Nephron progenitor cell (in vitro differentiated cells): ENCODE measurements at regions not wholly inside any gene's neighbourhood (a gene's known extent, or its start where the extent isn't known, plus 50 kb on each side); places are given as distances from the start of the nearest gene placed in this dataset.

Experiments used
- DNase-seq: peaks from one replicate; pipeline ENCODE4 v3.0.0; 2021
- H3K27ac Mint-ChIP-seq: 2 replicates; pipeline ENCODE4 v1.8.0; 2021; ENCODE audit warnings: mild to moderate bottlenecking, moderate library complexity, mixed read lengths
- H3K27me3 Mint-ChIP-seq: 2 replicates; pipeline ENCODE4 v1.8.0; 2021; ENCODE audit warnings: mild to moderate bottlenecking, low read depth, mixed read lengths; ENCODE audit not compliant: poor library complexity
- H3K36me3 Mint-ChIP-seq: 2 replicates; pipeline ENCODE4 v1.8.0; 2021; ENCODE audit warnings: low read depth, mixed read lengths
- H3K4me1 Mint-ChIP-seq: 2 replicates; pipeline ENCODE4 v1.8.0; 2021; ENCODE audit warnings: mixed read lengths
- H3K4me3 Mint-ChIP-seq: 2 replicates; pipeline ENCODE4 v1.8.0; 2021; ENCODE audit warnings: mild to moderate bottlenecking, moderate library complexity, mixed read lengths
- H3K9me3 Mint-ChIP-seq: 2 replicates; pipeline ENCODE4 v1.8.0; 2021; ENCODE audit warnings: mild to moderate bottlenecking, moderate library complexity, mixed read lengths
- TF ChIP-seq, protein P1 (sequence below): fragments of 200-600 bp; sonication (generic); IDR thresholded peaks from 2 replicates; pipeline ENCODE4 v1.5.0; 2021; ENCODE audit warnings: antibody characterized with exemption

- no peaks in the 10 kb centered on the region for H3K36me3 Mint-ChIP-seq
- H3K4me1 Mint-ChIP-seq, result peaks cover 27% of the 10 kb centered on the region
- no peak overlapping the region for H3K4me3 Mint-ChIP-seq
- TF ChIP-seq, protein P1, sequence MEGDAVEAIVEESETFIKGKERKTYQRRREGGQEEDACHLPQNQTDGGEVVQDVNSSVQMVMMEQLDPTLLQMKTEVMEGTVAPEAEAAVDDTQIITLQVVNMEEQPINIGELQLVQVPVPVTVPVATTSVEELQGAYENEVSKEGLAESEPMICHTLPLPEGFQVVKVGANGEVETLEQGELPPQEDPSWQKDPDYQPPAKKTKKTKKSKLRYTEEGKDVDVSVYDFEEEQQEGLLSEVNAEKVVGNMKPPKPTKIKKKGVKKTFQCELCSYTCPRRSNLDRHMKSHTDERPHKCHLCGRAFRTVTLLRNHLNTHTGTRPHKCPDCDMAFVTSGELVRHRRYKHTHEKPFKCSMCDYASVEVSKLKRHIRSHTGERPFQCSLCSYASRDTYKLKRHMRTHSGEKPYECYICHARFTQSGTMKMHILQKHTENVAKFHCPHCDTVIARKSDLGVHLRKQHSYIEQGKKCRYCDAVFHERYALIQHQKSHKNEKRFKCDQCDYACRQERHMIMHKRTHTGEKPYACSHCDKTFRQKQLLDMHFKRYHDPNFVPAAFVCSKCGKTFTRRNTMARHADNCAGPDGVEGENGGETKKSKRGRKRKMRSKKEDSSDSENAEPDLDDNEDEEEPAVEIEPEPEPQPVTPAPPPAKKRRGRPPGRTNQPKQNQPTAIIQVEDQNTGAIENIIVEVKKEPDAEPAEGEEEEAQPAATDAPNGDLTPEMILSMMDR, result no peak
- peaks cover 15% of the 10 kb centered on the region for H3K9me3 Mint-ChIP-seq
- H3K27ac Mint-ChIP-seq, result no peak overlapping the region
- H3K27me3 Mint-ChIP-seq, result peaks cover 5% of the 10 kb centered on the region
- DNase-seq, result no peak
Measured at GRCh38 chr3:78351334-78351733, 1311.4 kb downstream of the ROBO2 start.

DNA sequence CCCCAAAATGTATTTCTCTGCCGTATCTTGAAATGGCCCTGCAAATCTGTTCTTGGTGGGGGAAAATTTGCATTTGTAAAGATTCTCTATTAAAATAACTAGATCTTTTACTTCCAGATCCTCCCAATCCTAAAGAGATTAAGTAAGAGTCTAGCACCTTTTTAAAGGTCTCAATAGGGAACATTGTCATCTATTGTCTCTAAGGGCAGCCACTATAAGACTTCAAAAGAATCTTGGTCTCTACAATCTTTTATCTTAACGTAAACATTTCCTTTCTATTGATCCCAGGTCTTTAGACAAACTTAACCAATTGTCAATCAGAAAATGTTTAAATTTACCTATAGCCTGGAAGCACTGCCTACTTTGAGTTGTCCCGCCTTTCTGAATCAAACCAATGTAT is 1313.3 kb downstream of the ROBO2 start:
- no peaks in the 10 kb centered on the region for H3K36me3 Mint-ChIP-seq
- no peak overlapping the region for H3K27ac Mint-ChIP-seq
- no peak overlapping the region for H3K4me3 Mint-ChIP-seq
- peaks cover 27% of the 10 kb centered on the region for H3K4me1 Mint-ChIP-seq
- H3K27me3 Mint-ChIP-seq, result peaks cover 5% of the 10 kb centered on the region
- no peak for DNase-seq
- peaks cover 15% of the 10 kb centered on the region for H3K9me3 Mint-ChIP-seq
- TF ChIP-seq, protein P1, result no peak

DNA sequence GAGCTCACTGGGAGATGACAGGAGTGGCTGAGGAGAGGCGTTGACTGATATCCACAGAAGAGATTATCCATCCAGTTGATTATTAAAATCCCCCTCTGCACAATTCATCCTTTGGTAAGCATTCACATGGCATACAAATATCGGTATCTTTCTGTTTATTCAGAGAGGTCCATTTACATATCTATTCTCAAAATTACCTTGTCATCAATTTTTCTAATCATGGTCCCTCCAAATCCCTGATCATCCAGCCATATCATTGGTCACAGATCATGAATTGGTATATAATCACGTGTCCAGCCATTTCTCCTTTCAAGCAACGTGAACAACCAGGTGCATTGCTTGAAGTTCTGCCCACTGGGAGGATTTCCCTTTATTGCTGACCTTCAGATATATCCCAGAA is 1321.0 kb downstream of the ROBO2 start:
- Mint-ChIP-seq H3K27ac (no peak overlapping the region), H3K27me3 (no peaks in the 10 kb centered on the region), H3K36me3 (no peaks in the 10 kb centered on the region), H3K4me1 (no peaks in the 10 kb centered on the region), H3K4me3 (no peak overlapping the region), H3K9me3 (peaks cover 2% of the 10 kb centered on the region)
- TF ChIP-seq, protein P1, result no peak
- no peak for DNase-seq

GRCh38 chr3:78368636-78369345 is 1328.9 kb downstream of the ROBO2 start:
- H3K4me1 Mint-ChIP-seq, result no peaks in the 10 kb centered on the region
- no peak overlapping the region for H3K27ac Mint-ChIP-seq
- H3K36me3 Mint-ChIP-seq, result no peaks in the 10 kb centered on the region
- no peak overlapping the region for H3K4me3 Mint-ChIP-seq
- TF ChIP-seq, protein P1, result no peak
- no peak for DNase-seq
- H3K27me3 Mint-ChIP-seq, result no peaks in the 10 kb centered on the region
- no peaks in the 10 kb centered on the region for H3K9me3 Mint-ChIP-seq

GRCh38 chr3:78390221-78390620 is 1350.3 kb downstream of the ROBO2 start:
- no peaks in the 10 kb centered on the region for H3K4me1 Mint-ChIP-seq
- H3K27ac Mint-ChIP-seq, result no peak overlapping the region
- TF ChIP-seq, protein P1, result no peak
- H3K9me3 Mint-ChIP-seq, result peaks cover 42% of the 10 kb centered on the region
- peaks cover 4% of the 10 kb centered on the region for H3K27me3 Mint-ChIP-seq
- H3K36me3 Mint-ChIP-seq, result peaks cover 17% of the 10 kb centered on the region
- no peak for DNase-seq
- H3K4me3 Mint-ChIP-seq, result no peak overlapping the region

DNA sequence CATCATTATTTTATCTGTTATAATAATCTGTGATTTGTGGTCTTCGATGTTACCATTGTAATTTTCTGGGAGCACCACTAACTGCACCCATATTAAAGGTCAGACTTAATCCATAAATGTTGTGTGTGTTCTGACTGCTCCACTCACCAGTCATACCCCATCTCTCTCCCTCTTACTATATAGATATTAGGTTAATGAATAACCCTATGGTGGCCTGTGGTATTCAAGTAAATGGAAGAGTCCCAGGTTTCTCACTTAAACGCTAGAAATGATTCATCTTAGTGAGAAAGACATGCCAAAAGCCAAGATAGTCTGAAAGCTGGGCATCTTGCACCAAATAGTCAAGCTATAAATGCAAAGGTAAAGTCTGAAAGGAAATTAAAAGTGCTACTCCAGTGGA is 1358.5 kb downstream of the ROBO2 start:
- no peak for DNase-seq
- Mint-ChIP-seq H3K4me3 (no peak overlapping the region), H3K27me3 (no peaks in the 10 kb centered on the region), H3K9me3 (no peaks in the 10 kb centered on the region), H3K36me3 (no peaks in the 10 kb centered on the region), H3K27ac (no peak overlapping the region), H3K4me1 (no peaks in the 10 kb centered on the region)
- TF ChIP-seq, protein P1, result no peak
